GM18909 (cell line): ENCODE measurements at regions not wholly inside any gene's neighbourhood (a gene's known extent, or its start where the extent isn't known, plus 50 kb on each side); places are given as distances from the start of the nearest gene placed in this dataset.
"Not testable (repeated sequence)": the region's sequence is repeated elsewhere in the genome, so short reads cannot be mapped to it uniquely, and the experiment has no call there.

Experiments
- ATAC-seq: cut with Tn5 transposase; IDR thresholded peaks from one replicate; pipeline ENCODE4 v1.9.1; 2021; ENCODE audit warnings: mild to moderate bottlenecking; ENCODE audit not compliant: unreplicated experiment, poor library complexity

DNA sequence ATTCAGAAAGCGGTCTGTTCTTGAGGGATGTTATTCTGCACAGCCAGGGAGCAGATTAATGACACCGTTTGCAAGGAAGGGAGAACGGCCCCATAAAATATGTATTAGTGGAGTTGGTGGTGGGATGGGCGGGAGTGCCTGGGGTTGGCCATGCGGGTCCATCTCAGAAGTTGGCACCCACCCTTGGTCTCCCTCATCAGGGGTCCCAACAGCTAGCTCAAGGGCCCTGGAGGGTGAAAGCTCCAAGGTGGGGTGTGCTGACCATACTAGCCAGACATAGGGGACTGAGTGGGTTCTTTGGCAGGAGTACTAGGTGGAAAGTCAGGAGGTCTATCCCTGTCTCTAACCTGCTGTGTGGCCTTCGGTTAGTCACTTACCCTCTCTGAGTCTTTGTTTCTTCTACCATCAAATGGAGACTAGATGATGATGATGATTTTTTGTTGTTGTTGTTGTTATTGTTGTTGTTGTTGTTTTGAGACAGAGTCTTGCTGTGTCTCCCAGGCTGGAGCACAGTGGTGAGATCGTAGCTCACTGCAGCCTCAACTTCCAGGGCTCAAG is 83.2 kb upstream of the BRD7 start:
- no peak for ATAC-seq

DNA sequence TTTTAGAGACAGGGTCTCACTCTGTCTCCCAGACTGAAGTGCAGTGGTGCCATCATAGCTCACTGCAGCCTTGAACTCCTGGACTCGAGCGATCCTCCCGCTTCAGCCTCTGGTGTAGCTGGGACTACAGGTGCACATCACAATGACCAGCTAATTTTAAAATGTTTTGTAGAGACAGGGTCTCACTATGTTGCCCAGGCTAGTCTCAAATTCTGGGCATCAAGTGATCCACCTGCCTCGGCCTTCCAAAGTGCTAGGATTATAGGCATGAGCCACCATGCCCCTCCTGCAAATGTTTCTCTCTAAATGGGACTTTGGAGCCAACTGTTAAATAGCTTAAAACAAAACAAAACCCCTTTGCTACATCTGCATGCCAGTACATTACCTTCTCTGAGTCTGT is 82.2 kb upstream of the BRD7 start:
- ATAC-seq = no peak

DNA sequence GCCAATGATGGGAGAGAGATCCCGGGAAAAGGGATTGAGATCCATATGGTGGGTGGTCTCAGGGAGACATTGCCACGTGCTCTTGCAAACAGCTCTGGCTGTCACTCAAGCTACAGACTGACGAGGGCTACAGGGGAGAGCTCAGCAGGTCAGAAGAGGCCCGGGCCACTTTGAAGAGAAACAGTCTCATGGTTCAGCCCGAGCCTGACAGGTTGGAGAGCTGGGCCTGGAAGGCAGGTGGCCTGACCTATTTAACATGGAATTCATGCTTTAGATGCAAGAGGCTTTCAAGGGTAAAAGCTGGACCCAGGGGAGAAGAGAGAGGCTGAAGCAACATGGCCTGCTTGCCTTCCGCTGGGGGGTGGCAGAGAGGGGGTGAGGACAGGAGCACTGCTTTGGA is 81.0 kb upstream of the BRD7 start:
- no peak for ATAC-seq

DNA sequence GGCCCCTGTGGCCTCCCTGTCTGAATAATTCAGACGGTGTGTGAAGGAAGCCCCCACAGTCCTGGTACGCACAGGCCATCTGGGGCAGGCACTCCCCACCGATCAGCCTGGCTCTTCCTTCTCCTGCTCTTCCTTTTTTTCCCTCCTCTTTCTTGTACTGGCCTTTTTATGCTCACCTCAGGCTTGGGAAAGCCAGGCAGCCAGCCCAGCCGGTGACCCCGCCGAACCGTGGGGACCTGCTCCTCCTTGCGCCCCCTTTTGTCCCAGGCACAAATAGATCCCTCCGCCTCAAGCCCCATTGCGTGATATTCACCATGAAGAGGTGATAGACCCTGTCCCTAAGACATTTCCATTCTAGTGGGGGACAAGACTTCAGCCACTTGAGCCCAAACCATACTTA is 80.2 kb upstream of the BRD7 start:
- no peak for ATAC-seq

DNA sequence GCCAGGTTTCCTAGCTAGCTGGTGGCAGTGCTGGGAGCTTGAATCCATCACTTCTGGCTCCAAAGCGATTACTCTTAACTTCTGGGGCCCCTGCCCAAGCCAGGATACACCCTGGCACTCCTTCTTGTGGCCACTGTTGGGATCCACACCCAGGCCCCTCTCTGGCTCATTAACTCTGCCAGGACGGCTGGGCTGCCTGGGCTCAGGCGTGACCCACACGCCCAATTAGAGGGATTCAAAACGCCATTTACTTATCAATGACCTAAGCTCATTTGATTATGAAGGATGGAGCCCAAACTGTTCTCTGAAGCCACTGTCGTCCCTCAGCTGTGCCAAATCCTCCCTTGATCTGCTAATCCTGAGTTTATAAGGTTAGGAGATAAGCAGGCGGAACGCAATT is 79.7 kb upstream of the BRD7 start:
- ATAC-seq = no peak

DNA sequence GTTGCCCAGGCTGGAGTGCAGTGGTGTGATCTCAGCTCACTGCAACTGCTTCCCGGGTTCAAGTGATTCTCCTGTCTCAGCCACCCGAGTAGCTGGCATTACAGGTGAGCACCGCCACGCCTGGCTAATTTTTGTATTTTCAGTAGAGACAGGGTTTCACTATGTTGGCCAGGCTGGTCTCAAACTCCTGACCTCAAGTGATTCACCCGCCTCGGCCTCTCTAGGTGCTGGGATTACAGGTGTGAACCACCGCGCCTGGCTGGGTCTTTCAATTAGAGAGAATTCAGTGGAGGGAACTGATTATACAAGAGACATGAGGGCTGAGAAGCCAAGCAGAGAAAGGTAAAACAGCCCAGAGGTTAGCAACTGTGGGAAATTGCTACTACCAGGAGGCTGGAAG is 78.6 kb upstream of the BRD7 start:
- ATAC-seq = not testable (repeated sequence)

DNA sequence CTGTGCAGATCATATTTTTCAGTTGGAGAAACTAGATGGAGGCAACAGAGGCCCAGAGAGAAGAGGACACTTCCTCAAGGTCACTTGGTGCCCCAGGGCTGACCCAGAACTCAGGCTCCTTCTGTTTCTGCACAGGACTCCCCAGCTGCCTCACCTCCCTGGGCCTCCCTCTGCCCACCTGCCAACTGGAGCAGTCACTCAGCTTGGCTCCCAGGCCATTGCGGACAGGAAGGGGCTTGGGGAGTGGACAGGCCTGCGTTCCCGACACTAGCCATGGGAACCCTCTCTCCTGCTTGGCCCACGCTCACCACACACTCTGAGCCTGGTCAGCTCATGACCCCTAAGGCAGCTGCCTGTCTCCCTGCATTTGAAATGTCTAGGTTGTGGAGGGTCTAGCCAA is 78.1 kb upstream of the BRD7 start:
- ATAC-seq = no peak

DNA sequence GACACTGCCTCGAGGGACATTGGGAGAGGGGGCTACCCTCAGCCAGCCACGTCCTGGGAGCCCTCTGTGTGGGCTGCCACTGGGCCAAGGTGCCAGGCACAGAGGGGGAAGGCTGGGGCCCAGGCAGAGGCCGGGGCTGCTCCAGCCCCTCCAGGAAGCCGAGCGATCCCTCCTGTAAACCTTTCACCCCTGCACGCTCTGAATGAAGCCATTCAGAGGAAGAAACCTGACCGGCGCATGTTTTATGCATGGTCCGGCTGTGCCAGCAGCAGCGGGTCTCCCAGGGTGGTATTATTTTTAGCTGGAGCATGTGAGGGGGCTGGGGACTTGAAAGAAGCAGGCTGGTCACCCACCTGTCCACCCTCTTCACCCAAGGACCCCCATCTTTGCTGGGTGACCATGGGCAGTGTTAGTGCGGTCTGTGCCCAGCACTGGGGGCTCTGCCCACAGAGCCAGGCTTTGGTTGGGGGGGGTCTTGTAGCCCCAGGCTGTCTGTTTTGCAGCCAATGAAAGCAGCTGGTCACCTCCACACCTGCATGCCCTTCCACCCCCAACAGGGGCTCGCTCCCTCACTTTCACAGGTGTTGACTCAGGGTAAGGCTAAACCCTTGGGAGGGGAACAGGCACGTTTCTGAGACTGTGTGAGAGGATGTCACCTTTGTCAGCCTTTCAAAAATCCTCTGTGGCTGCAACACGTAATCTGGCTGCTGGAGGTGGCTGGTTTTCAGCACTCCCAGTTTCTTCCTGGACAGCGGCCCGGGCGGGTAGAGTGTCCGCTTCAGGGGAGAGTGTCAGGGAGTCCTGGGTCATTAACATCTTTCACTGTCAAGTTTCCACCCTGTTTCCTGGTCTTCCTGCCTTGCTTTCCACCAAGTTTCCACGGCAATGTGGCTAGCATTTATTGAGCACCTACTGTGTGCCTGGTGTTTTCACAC is 77.1 kb upstream of the BRD7 start:
- ATAC-seq = no peak

DNA sequence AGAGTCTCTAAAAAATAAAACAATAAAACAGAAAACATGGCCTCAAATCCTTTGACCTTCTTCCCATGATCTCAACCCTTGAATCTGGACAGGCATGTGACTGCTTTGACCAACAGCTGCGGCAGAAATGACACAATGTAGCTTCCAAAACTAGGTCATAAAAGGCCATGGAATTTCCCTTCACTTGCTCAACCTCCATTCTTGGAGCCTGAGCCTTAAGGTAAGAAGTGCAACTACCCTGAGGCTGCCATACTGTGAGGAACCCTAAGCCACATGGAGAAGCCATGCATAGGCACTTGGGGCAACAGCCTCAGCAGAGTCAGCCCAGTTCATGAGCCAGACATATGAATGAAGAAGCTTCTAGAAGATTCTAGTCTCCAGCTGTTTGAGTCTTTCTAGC is 75.7 kb upstream of the BRD7 start:
- no peak for ATAC-seq

DNA sequence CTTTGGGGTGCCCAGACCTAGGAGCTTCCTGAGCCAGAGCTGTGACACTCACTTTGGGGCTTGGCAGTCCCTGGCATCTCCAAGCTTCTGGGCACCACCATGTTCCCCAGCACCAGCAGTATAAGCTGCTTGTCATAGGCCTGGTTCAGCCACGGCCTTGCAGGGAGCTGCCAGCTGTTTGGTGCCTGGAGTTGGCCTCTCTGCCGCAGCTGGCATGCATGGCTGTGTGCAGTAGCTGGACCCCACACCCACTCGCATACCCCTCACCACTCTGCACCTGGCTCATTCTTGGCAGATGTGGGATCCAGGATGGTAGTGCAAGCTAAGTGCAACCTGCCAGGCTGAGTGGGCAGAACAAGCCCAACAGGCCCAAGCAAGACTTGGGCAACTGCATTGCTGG is 73.4 kb upstream of the BRD7 start:
- ATAC-seq = no peak

DNA sequence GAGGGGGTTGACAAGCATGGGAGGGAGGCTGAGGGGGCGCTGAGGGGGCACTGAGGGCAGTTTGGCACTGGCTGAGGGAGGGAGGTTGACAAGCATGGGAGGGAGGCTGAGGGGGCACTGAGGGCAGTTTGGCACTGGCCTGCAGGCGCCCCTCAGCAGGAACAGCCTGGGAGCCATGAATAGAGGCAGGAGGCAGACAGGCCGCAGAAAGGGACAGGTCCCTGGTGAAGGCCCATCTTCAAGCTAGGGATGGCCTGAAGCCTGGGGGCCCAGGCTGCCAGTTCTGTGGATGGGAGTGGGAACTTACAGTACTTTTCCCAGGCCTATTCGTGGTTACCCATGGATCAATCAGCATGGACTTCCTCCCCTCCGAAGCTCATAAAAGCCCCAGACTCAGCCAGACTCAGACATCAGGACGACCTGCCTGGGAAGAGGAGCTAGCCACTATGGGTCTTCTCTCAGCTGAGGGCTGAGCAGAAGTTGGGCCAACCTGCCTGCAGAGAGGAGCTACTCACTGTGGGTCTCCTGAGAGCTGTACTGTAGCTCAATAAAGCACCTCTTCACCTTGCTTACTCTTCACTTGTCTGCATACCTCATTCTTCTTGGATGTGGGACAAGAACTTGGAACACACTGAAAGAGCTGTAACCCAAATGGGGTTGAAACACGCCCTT is 72.8 kb upstream of the BRD7 start:
- no peak for ATAC-seq

DNA sequence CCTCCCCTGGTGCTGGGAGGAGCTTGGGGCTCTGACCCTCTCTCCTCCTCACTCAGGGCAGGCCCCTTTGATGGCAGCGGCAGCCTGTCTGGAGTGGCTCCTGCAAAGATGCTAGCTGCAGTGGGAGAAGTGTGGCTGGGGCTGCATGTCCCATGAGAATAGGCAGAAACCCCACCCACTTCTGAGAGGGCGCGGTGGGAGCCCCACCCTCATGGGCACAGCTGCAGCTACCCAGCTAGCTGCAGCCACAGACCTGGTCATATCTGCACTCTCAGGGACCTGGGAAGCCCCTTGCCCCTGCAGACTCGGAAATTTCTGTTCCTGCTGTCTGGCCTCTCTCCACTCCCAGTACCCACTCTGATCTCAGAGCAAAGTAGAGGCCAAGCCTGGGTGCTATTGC is 72.2 kb upstream of the BRD7 start:
- no peak for ATAC-seq

DNA sequence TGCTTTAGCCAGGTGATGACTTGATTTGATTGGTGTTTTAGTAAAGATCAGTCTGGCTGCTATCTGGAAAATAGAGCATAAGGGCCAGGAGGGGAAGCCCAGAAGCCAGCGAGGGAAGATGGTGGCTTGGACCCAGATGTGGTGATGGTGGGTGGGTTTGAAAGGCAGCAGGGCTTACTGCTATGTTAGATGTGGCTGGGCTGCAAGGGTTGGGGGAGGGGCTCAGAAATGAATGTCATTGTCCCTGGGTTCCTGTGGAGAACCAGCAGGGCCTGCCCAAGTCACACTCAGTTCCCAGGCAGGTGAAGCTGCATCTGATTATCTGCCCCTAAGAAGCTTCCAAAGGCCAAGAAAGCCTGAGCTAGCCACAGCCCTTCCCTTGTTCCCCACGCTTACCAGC is 71.7 kb upstream of the BRD7 start:
- ATAC-seq = no peak

DNA sequence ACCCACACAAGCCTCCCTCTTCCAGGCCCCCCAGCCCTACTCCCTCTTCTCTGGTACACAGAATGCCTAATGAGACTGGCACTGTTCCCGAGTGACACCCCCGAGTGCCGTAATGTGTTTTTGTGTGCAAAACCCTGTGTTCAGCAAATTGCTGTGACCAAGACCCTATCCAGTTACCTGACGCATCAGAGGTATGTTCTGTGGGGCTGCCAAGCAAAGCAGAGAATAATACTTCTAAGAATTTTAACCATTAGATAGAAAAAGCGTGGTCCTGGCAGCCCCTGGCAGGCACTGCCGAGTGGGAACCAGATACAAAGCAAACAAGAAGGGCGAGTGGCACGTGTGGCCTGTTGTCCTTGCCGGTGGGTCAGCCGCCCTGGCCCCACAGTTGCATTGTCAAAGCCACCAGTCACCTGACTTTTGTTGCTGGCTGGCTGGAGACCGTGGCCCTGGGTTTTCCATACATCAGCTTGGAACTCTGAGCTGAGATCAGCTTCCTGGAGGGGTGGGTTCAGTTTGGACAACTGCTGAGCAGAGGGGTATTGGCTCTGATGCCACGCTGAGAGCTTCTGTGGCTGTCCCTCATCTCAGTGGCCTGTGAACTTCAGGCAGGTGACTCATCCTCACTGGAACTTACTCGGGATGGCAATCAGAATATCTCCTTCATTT is 69.1 kb upstream of the BRD7 start:
- no peak for ATAC-seq

DNA sequence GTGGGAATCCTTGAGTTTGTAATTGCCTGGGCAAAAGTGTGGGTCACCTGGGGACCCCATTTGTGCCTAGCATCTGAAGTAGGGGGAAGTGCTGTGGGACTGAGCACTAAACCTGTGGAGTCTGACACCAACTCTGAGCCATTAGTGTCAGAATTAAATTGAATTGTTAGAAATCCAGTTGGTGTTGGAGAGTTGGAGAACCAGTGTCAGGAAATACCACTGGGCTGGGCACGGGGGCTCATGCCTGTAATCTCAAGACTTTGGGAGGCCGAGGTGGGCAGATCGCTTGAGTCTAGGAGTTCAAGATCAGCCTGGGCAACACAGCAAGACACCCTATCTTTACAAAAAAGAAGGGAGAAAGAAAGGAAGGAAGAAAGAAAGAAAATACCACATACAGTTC is 67.5 kb upstream of the BRD7 start:
- no peak for ATAC-seq

DNA sequence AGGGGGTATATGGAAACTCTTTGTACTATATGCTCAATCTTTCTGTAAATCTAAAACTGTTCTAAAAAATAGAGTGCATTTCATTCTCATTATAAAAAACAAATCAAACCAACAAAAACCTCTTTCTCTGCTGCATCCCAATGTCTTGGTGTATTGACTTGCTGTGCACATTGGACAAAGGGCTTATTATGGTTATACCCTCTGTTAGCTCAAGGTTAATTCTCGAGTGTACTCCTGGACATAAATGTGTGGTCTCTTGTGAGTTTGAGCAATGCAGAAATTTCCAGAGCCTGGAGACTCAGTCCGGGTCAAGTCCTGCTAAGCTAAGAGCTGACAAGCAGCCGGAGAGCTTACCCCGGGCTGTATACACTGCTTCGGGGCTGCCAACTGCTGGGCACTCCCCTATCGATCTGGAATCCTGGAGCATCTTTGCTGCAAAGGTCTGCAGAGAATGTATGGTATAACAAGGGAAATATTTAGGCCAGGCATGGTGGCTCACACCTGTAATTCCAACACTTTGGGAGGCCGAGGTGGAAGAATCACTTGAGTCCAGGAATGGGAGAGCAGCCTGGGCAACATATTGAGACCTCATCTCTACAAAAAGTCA is 66.2 kb upstream of the BRD7 start:
- no peak for ATAC-seq

DNA sequence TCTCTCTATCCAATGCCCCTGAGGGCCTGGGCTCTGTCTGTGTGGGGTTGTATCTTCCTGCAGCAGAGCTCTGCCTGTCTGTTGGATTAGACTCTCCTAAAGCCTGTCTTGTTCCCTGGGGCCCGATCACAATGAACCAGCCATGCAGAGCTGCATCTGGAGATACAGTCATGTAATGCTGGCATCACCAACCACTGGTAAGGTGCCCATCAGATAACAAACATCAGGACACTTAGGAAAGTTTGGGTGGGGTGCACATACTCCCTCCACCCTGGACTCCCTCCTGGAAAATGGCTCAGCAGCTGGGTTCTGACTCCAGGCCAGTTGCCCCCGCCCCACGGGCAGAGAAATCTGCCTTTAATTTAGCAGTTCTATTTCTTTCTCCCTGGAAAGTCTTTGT is 61.3 kb upstream of the BRD7 start:
- ATAC-seq = no peak

DNA sequence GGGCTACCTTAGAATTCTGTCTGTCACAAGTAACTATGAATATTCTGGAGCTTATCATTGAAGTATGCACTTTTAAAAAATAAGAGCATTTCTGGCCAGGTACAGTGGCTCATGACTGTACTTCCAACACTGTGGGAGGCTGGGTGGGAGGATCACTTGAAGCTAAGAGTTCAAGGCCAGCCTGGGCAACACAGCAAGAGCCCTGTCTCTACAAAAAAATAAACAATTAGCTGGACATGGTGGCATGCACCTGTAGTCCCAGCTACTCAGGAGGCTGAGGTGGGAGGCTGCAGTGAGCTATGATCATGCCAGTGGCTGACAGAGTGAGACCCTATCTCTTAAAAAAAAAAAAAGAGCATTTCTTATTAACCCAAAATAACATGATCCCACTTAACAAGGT is 60.0 kb upstream of the BRD7 start:
- ATAC-seq = no peak

DNA sequence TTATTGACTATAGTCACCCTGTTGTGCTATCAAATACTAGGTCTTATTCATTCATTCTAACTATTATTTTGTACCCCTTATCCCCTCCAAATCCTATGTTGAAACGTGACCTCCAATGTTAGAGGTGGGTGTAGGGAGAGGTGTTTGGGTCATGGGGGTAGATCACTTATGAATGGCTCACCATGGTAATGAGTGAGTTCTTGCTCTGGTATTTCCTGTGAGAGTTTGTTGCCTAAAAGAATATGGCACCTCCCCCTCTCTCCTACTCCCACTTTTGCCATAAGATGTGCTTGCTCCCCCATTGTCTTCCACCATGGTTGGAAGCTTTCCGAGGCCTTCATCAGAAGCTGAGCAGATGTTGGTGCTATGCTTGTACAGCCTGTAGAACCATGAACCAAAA is 59.3 kb upstream of the BRD7 start:
- ATAC-seq = no peak

DNA sequence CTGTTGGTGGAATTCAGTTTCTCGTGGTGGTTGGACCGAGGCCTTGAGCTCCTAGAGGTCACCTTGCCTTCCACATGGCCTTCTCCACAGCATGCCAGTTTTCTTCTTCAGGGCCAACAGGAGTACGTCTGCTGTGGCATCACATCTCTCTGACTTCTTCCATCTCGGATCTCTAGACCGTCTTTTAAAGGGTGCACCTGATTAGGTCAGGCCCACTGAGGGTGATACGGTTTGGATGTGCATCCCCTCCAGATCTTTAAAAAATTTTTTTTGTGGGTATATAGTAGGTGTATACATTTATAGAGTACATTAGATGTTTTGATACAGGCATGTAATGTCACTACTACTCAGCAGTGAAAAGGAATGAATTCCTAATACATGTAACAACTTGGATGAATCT is 58.3 kb upstream of the BRD7 start:
- no peak for ATAC-seq

DNA sequence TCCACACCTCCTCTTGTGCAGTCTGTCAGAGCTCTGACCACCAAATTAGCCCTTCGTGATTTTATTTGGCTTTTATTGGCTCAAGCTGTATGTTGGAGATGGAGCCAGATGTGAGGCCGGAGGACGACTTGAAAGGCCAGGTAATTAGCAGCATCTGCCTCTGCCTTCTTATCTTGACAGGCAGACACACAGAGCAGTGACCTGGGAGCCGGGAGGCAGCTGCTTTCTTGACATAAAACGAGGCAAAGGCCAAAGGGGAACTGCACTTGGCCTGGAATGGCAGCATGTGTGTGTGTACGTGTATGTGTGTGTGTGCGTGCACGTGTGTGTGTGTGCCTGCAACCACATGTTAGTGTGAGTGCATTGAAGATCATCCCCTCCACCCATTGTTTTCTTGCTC is 56.9 kb upstream of the BRD7 start:
- no peak for ATAC-seq
